ENCODE measurements at regions not wholly inside any gene's neighbourhood (a gene's known extent, or its start where the extent isn't known, plus 50 kb on each side); places are given as distances from the start of the nearest gene placed in this dataset.
"Not testable (repeated sequence)": the region's sequence is repeated elsewhere in the genome, so short reads cannot be mapped to it uniquely, and the experiment has no call there.

- peak in 1 of 2 donors; percentile 13 for DNase-seq (ENCODE audit: low read depth in 2 of 2)
Measured at GRCh38 chr1:148679050-148679786, 69.4 kb upstream of the NUDT4B start.

- not testable (repeated sequence) for DNase-seq (ENCODE audit: low read depth in 2 of 2)
Measured at GRCh38 chr1:148679787-148680326, 68.7 kb upstream of the NUDT4B start.

GRCh38 chr1:148686735-148687134, 61.8 kb upstream of the NUDT4B start:
- not testable (repeated sequence) for DNase-seq (ENCODE audit: low read depth in 2 of 2)

GRCh38 chr1:148687376-148687775, 61.2 kb upstream of the NUDT4B start:
- not testable (repeated sequence) for DNase-seq (ENCODE audit: low read depth in 2 of 2)
